ENCODE measurements at regions not wholly inside any gene's neighbourhood (a gene's known extent, or its start where the extent isn't known, plus 50 kb on each side); places are given as distances from the start of the nearest gene placed in this dataset.
A peak's percentile ranks its signal among the peaks of the same experiment; 100 is the strongest.
"Not testable (repeated sequence)": the region's sequence is repeated elsewhere in the genome, so short reads cannot be mapped to it uniquely, and the experiment has no call there.

GRCh38 chr10:9824631-9825071 lies 1193.0 kb upstream of the CELF2 start:
- no peak for DNase-seq

- no peak for DNase-seq
Observed at GRCh38 chr10:9825491-9826018, 1192.1 kb upstream of the CELF2 start.

GRCh38 chr10:9828110-9828509 lies 1189.6 kb upstream of the CELF2 start:
- no peak for DNase-seq

GRCh38 chr10:9833942-9834341 lies 1183.7 kb upstream of the CELF2 start:
- no peak for DNase-seq

GRCh38 chr10:9834434-9834833 lies 1183.2 kb upstream of the CELF2 start:
- no peak for DNase-seq

GRCh38 chr10:9845075-9845474 lies 1172.6 kb upstream of the CELF2 start:
- no peak for DNase-seq

GRCh38 chr10:9848278-9848677 lies 1169.4 kb upstream of the CELF2 start:
- no peak for DNase-seq

GRCh38 chr10:9848981-9849380 lies 1168.7 kb upstream of the CELF2 start:
- DNase-seq, result peak; percentile 27

GRCh38 chr10:9850415-9850814 lies 1167.3 kb upstream of the CELF2 start:
- DNase-seq, result no peak

- DNase-seq, result no peak
Observed at GRCh38 chr10:9851808-9852207, 1165.9 kb upstream of the CELF2 start.

GRCh38 chr10:9853405-9854355 lies 1164.0 kb upstream of the CELF2 start:
- DNase-seq, result peak; percentile 4

GRCh38 chr10:9855451-9855850 lies 1162.2 kb upstream of the CELF2 start:
- not testable (repeated sequence) for DNase-seq

GRCh38 chr10:9858816-9859215 lies 1158.9 kb upstream of the CELF2 start:
- DNase-seq, result peak; percentile 8

- no peak for DNase-seq
Observed at GRCh38 chr10:9860045-9860444, 1157.6 kb upstream of the CELF2 start.

GRCh38 chr10:9863559-9864121 lies 1154.0 kb upstream of the CELF2 start:
- DNase-seq, result no peak

GRCh38 chr10:9868499-9868898 lies 1149.2 kb upstream of the CELF2 start:
- DNase-seq, result no peak

GRCh38 chr10:9869205-9869604 lies 1148.5 kb upstream of the CELF2 start:
- DNase-seq, result peak; percentile 58

- DNase-seq, result no peak
Observed at GRCh38 chr10:9869606-9870176, 1148.0 kb upstream of the CELF2 start.

GRCh38 chr10:9875353-9875752 lies 1142.3 kb upstream of the CELF2 start:
- DNase-seq, result no peak

- DNase-seq, result no peak
Observed at GRCh38 chr10:9877978-9878377, 1139.7 kb upstream of the CELF2 start.

- no peak for DNase-seq
Observed at GRCh38 chr10:9878383-9878782, 1139.3 kb upstream of the CELF2 start.

- no peak for DNase-seq
Observed at GRCh38 chr10:9885761-9886160, 1131.9 kb upstream of the CELF2 start.

- no peak for DNase-seq
Observed at GRCh38 chr10:9886772-9887171, 1130.9 kb upstream of the CELF2 start.

Measured in fibroblast of skin of scalp (primary cell).